ENCODE measurements at regions not wholly inside any gene's neighbourhood (a gene's known extent, or its start where the extent isn't known, plus 50 kb on each side); places are given as distances from the start of the nearest gene placed in this dataset.
"Not testable (repeated sequence)": the region's sequence is repeated elsewhere in the genome, so short reads cannot be mapped to it uniquely, and the experiment has no call there.

GRCh38 chr5:27814983-27815382 lies 776.6 kb upstream of the CDH9 start:
- DNase-seq (ENCODE audit: low read depth): no peak

- DNase-seq (ENCODE audit: low read depth): no peak
Measured at GRCh38 chr5:27814286-27814685, 775.9 kb upstream of the CDH9 start.

GRCh38 chr5:27810458-27810857 lies 772.1 kb upstream of the CDH9 start:
- no peak for DNase-seq (ENCODE audit: low read depth)

- DNase-seq (ENCODE audit: low read depth): no peak
Measured at GRCh38 chr5:27797220-27797619, 758.8 kb upstream of the CDH9 start.

GRCh38 chr5:27788184-27788583 lies 749.8 kb upstream of the CDH9 start:
- no peak for DNase-seq (ENCODE audit: low read depth)

GRCh38 chr5:27784317-27784716 lies 745.9 kb upstream of the CDH9 start:
- DNase-seq (ENCODE audit: low read depth): no peak

- DNase-seq (ENCODE audit: low read depth): no peak
Measured at GRCh38 chr5:27778121-27778520, 739.7 kb upstream of the CDH9 start.

- DNase-seq (ENCODE audit: low read depth): no peak
Measured at GRCh38 chr5:27773636-27774035, 735.2 kb upstream of the CDH9 start.

- DNase-seq (ENCODE audit: low read depth): no peak
Measured at GRCh38 chr5:27773166-27773565, 734.8 kb upstream of the CDH9 start.

GRCh38 chr5:27769748-27770402 lies 731.5 kb upstream of the CDH9 start:
- DNase-seq (ENCODE audit: low read depth): no peak

- DNase-seq (ENCODE audit: low read depth): no peak
Measured at GRCh38 chr5:27748847-27749246, 710.5 kb upstream of the CDH9 start.

GRCh38 chr5:27743383-27743979 lies 705.1 kb upstream of the CDH9 start:
- not testable (repeated sequence) for DNase-seq (ENCODE audit: low read depth)

- no peak for DNase-seq (ENCODE audit: low read depth)
Measured at GRCh38 chr5:27742805-27743204, 704.4 kb upstream of the CDH9 start.

- no peak for DNase-seq (ENCODE audit: low read depth)
Measured at GRCh38 chr5:27734838-27735237, 696.5 kb upstream of the CDH9 start.

- DNase-seq (ENCODE audit: low read depth): no peak
Measured at GRCh38 chr5:27733237-27733636, 694.9 kb upstream of the CDH9 start.

- no peak for DNase-seq (ENCODE audit: low read depth)
Measured at GRCh38 chr5:27727254-27727653, 688.9 kb upstream of the CDH9 start.

- DNase-seq (ENCODE audit: low read depth): no peak
Measured at GRCh38 chr5:27722337-27722736, 684.0 kb upstream of the CDH9 start.

GRCh38 chr5:27708534-27708933 lies 670.1 kb upstream of the CDH9 start:
- no peak for DNase-seq (ENCODE audit: low read depth)

- no peak for DNase-seq (ENCODE audit: low read depth)
Measured at GRCh38 chr5:27706832-27707231, 668.4 kb upstream of the CDH9 start.

GRCh38 chr5:27705661-27706060 lies 667.3 kb upstream of the CDH9 start:
- no peak for DNase-seq (ENCODE audit: low read depth)

GRCh38 chr5:27701931-27702903 lies 663.8 kb upstream of the CDH9 start:
- no peak for DNase-seq (ENCODE audit: low read depth)

- no peak for DNase-seq (ENCODE audit: low read depth)
Measured at GRCh38 chr5:27700526-27700925, 662.1 kb upstream of the CDH9 start.

GRCh38 chr5:27682600-27682999 lies 644.2 kb upstream of the CDH9 start:
- no peak for DNase-seq (ENCODE audit: low read depth)
